Prostate gland (tissue), 2 donors: ENCODE measurements at regions not wholly inside any gene's neighbourhood (a gene's known extent, or its start where the extent isn't known, plus 50 kb on each side); places are given as distances from the start of the nearest gene placed in this dataset.

Experiments used
- CTCF ChIP-seq, 4 experiments: fragments of 200-600 bp in 2 of 4; fragments of 450-650 bp in 2 of 4; sonication (generic) in 2 of 4; IDR thresholded peaks; 1 replicate in 3 of 4; 2 replicates in 1 of 4; pipeline ENCODE4 v1.5.1; 2016 to 2019; ENCODE audit warnings: antibody characterized with exemption in 4 of 4, mild to moderate bottlenecking in 2 of 4, moderate library complexity in 2 of 4
- POLR2A ChIP-seq: fragments of 450-650 bp; IDR thresholded peaks from one replicate; pipeline ENCODE4 v1.6.1; 2016; ENCODE audit warnings: antibody characterized with exemption, mild to moderate bottlenecking
- POLR2AphosphoS5 ChIP-seq: sonication (generic); formaldehyde crosslinking; IDR thresholded peaks from one replicate; pipeline ENCODE4 v1.6.1; 2017; ENCODE audit warnings: antibody characterized with exemption

GRCh38 chr2:147663153-147663961 is 181.5 kb upstream of the ACVR2A start:
- no peak for TF ChIP-seq CTCF (IDR thresholded peaks at IDR 0.05)
- TF ChIP-seq POLR2AphosphoS5, result no peak
- no peak for TF ChIP-seq POLR2A
